Superior temporal gyrus (tissue), 1 donor: ENCODE measurements at regions not wholly inside any gene's neighbourhood (a gene's known extent, or its start where the extent isn't known, plus 50 kb on each side); places are given as distances from the start of the nearest gene placed in this dataset.

Experiments
- DNase-seq: peaks from one replicate; pipeline ENCODE4 v3.0.0-alpha.2; 2016; ENCODE audit errors: extremely low spot score

DNA sequence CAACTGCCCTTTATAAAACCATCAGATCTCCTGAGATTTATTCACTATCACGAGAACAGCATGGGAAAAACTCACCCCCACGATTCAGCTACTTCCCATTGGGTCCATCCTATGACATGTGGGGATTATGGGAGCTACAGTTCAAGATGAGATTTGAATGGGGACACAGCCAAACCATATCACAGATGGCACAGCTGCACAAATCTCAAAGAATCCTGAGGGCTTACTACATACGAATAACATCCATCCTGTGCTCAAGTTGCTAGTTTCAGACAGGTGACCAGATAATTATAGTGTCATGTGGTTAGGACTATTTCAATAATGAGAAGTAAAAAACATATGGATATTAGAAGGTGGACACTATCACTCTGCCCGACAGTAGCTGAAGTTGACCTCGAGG is 211.2 kb downstream of the NUAK1 start:
- no peak for DNase-seq

DNA sequence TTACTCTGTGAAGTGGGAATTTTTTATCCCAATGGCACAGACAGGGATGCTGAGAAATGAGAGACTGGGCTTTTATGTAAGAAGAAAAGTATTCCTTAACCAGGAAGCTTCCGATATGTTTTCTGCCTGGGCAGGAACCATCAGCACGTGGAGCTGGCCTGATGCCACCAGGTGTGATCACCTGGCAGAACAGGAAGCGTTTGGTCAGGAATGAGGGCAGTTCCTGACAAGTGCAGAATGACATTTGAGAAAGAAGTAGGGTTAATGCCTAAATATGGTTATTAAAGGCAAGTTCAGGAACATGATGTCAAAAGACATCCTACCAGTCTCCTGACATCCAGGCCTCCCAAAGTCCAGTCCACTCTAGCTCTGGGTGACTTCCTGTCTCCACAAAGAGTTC is 210.3 kb downstream of the NUAK1 start:
- DNase-seq = no peak

DNA sequence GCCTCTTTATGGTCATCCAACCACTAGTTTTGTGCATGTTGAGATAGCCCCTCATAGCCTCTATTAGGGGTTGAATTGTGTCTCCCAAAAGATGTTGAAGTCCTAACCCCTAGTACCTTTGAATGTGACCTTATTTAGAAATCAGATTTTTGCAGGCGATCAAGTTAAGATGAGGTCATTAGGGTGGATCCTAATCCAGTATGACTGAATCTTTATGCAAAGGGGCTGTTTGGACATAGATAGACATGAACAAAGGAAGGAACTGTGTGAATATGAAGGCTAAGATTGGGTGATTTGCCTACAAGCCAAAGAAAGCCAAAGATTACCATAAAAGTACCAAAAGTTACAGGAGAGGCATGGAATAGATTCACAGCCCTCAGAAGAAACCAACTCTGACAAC is 209.6 kb downstream of the NUAK1 start:
- DNase-seq = no peak

DNA sequence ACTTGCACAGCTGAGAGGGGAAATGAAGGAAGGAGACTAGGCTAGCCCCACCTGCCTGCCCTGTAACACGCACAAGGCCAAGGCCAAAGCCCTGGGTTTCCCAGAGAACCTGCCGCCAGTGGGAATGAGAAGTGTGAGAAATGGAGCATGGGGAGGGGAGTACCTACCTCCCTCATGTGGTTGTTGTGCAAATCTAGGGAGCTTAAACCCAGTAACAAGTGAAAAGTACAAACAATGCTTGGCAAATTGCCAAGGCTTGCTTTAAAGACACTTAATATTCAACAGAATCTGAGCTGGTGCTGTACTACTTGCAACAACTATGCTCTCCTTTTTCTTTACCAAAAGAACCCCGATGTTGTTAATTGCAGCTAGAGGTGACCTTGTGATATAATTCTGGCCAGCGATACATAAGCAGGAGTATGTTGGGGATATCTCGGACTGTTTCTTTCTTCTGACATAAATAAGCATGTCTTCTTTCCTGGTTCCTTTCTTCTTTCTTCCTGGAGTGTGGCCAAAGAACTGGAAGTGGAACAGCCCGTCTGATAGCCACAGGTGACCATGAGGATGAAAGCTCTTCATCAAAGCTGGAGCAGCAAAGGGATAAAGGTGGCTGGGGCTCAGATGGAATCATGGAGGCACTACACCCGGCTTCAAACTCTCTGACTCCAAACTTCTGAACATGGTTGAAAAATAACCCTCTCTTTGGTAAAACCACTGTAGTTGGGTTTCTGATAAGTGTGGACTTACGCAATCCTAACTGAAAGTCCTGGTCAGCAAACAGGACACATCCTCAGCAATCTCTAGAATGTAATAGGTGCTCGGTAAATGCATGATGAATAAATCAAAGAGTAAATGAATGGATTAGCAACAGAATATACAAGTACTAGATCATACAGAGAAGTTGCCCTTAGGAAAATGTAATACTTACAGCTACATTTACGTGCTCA is 207.9 kb downstream of the NUAK1 start:
- DNase-seq = no peak

DNA sequence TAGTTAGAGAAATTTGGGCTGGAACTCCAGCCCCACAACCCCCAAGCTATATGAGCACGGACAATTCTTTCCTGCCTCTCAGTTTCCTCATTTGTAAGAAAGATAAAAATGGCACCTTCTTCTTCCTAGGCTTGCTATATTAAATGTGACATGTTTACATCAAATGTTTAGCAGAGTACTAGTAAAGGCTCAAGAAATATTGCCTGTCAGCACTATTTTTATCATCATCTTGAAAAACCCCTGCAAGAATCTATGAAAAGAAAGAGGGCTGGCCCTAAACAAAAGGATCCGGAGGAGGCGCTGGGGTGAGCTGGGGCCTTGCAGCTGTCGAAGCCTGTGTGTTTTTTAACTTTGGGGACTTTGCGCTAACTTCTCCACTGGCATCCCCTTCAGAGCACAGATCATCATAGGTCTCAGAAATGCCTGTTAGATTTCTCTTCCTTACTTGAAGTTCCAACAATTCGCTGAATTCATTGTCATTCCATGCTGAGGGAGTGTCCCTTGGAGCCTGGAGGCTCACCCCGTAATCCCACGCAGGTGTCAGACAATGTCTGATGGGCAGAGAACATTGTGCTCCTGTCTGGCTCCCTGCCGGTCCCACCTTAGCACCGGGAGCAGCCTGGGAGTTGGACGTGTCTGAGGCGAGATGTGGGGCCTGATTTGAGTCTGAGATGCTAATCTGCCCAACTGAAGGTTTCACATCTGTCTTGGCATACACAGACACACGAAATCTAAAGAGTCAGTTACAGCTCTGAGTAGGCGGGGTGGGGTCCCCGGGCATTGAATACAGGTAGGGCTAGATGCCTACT is 206.8 kb downstream of the NUAK1 start:
- DNase-seq = no peak

DNA sequence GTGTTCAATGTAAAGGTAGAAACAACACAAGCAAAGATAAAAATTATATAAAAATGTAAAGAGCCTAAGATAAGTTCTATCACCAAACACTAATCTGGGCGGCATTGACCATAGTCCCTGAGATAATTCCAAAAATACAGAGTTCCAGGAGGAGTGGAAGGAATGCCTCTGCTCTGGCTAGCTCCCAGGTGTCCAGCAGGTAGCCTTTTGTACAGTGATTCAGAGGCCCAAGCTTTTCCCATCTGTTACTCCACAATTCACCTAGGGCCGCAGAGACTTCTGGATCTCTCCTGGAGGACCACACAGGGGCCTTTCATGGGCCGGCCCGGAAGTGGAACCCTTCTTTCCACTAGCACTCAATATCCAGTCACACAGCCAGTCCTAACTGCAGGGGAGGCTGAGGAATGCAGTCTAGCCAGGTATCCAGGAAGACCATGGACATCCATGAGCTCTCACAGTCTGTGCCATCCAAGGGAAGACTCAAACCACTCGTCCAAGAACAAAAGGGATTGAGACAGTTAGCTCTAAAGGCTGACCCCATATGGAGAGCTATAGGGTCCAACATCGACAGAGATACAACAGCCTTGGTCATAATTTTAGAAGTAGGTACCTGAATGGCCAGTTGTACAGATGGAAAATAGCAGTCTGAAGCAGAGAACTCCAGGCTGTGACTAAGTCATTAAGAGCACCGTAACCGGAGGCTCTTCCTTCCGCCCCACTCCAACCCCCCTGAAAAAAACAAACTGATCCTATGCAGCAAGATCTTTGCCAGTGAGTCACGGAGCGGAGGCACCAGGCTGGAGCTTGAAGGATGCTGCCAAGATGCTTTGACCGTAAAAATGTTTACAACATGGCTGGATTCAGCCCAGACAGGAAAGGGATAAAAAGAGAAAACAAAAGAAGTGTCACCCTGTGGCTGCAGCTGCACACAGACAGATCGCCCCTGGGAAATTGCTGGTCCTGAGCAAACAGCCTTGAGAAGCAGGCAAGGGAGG is 204.8 kb downstream of the NUAK1 start:
- peak; percentile 46 for DNase-seq

DNA sequence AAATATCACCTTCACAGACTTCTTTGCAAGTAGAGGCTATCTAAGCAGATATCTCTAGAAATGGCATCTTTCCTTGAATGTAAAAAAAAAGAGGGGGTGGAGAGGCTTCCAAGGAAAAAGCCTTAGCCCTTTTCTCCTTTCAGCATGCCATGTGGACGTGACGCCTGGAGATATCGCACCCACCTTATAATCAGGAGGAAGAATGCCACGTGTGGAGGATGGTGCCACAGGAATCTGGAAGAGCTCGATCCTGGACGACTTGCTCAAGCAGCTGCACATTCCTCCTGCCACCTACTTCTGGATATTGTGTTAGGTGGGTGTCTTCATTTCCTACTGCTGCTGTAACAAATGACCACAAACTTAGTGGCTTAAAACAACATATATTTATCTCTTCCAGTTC is 203.6 kb downstream of the NUAK1 start:
- DNase-seq = peak; percentile 44

DNA sequence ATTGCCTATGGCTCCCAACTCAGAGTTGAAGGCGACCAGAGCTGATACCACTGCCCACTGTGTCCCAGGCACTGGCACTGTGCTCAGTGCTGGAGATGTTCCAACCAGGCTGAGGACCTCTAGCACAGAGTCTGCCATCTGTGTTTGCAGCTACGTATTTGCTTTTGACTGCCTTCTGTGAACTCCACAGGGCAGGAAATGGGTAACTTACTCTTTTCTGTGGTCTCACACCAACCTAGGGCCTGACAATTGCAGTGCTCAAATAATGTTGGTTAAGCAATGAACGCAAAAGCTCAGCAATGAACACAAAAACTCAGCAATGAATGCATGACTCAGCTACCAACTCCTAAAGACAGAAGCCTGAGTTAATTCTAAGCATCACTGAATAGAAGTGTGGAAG is 202.8 kb downstream of the NUAK1 start:
- no peak for DNase-seq

DNA sequence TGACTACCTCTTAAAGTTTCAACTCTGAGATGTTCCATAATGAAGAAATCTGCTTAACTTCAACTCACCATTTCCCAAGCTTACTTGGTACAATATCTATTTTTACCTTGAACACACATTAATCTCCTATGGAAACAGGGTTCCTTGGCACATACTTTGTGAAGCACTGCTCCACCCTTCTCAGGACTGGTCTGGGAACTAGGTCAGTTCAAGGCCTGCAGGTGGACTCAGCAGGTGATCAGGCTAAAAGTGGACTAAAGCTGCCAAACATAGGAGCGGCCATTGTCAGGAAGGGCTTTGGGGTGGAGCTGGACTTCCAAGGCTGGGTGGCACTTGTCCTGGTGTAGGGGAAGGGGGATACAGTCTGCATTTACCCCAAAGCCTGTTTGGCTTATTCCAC is 202.3 kb downstream of the NUAK1 start:
- no peak for DNase-seq

DNA sequence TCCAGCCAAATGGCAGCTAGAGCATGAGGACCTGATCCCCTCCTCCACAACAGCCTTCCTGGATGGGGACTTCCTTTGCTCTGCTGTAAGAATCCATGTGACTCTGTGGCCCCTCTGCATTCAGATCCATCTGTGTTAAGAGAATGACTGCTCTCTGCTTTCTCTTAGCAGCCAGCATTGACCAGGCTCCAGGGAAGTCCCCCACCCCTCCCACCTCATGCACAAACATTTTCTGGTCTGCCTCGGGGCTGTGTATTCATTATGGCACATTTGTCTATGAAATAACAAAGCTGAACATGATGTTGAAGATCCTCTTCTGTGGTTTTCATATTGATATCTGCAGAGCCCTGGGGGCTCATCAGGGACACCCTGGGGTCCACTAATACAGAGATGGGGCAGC is 201.7 kb downstream of the NUAK1 start:
- no peak for DNase-seq

DNA sequence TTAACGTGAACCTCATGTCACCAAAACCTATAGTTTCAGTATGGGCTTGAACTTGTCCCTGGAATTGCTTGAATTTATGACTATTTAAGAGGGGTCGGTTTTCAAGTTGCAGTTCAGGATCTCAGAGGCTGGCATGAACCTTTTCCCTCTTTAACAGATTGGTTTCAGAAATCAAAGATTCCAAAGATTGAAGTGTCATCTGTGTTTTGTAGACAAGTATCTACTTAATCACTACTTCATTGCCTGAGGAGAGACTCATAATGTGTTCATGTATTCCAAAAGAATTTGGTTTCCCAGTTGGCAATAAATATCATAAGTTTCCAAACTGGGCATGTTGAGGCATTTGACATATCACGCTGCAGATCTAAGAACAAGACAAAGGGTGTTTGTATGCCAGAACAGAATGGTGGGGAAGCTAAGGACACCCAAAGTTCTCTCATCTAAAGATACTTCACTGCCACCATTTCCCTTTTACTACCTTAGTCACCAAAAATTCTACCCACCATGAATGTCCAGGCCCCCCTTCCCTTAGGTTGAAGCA is 199.5 kb downstream of the NUAK1 start:
- no peak for DNase-seq

DNA sequence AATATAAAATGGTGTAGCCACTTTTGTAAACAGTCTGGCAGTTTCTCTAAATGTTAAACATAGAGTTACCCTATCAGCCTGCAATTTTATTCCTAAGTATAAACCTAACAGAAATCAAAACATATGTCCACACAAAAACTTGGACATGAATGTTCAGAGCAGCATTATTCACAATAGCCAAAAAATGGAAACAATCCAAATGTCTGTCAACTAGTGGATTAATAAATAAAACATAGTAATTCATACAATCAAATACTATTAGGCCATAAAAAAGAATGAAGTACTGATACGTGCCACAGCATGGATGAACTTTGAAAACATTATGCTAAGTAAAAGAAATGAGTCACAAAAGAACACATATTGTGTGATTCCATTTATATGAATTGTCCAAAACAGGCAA is 196.5 kb downstream of the NUAK1 start:
- DNase-seq = no peak

DNA sequence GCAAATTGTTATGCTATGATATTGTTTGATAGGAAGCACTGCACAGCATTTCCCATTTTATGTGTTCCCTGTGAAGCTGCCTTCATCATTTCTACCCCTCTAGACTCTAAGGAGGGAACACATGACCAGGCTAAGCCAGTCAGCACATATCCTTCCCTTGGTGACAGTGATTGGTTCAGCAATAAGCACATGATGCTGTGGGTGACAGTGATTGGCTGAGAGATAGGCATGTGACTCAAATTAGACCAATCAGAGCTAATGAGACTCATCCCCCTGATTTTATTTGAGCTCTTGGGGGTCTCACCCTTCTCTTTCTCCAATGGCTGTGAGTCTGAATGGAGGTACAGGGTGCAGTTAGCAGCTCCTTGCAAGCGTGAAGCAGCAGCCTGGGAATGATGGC is 195.2 kb downstream of the NUAK1 start:
- DNase-seq = no peak

DNA sequence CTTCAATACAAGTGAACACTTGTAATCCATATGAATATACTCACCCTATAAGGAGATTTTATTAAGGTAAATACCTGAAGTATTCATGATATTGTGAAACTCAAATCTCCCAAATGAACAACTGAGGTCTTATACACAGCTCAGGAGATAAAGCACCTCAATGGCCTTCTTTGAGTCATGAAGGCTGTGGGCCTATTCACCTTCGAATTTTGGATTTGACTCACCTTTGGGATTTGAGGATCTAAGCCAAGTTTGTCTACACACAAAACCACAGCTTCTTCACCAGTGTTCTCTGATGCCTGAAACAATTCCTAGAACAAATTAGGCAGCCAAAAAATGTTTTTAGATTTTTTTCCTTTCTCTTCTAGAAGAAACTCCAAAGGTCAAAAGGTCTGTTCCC is 194.1 kb downstream of the NUAK1 start:
- DNase-seq = no peak

DNA sequence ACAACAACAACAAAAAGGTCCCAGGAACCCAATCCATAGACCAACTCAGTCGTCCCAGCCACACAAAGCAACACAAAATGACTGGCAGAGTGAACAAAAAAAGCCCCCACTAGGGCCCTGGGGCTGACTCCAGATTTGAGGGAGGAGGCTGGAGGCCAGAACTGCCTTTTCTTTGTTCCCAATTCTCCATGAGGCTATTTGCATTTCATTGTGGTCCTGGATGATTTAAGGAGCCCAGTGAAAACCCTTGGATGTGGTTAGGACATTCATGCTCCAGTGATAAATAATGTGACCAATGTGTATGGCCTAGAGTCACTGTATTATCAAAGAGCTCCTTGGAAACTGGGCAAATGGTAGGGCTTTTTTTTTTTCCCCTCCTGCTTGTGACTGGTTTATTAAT is 192.9 kb downstream of the NUAK1 start:
- DNase-seq = no peak

DNA sequence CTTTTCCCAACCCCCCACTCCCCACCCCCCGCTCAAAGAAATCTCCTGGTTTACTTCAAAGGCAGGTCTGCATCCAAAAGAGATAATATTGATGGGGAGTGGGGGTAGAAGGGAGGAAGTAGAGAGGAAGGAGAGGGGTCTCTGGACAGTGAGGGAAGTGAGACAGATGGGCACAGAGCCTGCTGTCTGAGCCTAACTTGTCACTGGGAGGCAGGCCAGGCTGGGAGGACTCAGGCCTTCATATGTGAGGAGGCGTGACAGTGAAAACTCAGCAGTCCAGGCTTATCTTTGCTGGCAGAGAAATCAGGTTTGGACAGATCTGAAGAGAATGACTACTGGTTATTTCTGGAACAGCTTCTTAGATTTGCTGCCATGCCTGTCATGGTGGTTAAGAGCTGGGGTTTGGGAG is 192.3 kb downstream of the NUAK1 start:
- no peak for DNase-seq

DNA sequence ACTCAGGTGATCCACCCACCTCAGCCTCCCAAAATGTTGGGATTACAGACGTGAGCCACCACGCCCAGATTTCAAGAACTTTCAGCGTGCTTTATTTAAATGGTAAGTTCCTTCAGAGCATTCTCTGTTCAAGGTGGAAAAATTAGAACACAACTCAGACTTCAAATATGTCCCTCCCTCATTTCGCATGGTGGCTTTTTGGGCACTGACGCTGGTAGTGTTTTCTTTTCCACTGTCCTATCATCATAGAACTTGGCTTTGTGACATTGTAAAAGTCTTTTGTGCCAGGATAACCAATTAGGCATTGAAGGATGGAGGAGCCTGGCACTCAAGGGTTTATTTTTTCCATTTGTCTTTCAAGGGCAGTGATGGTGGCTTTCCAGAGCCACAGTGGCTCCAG is 190.8 kb downstream of the NUAK1 start:
- DNase-seq = no peak

DNA sequence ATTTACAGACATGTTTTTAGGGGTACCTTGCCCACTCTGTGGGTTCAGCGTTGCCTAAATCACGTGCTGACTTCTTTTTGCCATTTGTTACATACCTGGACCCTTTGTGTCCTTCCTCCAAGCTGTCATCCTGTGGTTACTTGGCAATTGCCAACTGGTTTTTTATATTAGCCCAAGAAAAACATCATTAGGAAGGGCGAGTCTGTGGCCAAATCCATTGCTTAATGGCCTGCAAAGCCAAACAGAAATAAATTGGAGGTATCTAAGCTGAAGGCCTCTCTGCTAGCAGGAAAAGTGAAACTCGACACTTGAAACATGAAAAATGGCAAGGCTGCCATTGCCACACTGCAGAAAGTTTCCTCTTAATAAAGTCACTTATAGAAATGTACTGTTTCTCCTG is 190.4 kb downstream of the NUAK1 start:
- DNase-seq = no peak

DNA sequence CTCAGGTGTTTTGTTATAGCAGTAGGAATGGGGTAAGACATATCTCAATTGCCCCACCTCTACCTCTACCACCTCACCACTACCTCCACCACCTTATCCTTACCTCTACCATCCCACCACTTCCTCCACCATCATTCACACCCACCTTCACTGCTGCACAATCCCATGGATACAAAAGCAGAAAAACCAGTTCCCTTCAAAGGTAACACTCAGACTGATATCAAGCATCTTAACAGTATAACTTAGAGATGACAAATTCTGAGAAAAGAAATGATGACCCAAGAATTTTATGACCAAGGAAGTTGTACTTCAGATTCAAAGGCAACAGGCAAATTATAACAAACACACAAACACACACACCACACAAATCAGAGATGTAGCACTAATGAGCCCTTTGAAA is 189.4 kb downstream of the NUAK1 start:
- DNase-seq = no peak

DNA sequence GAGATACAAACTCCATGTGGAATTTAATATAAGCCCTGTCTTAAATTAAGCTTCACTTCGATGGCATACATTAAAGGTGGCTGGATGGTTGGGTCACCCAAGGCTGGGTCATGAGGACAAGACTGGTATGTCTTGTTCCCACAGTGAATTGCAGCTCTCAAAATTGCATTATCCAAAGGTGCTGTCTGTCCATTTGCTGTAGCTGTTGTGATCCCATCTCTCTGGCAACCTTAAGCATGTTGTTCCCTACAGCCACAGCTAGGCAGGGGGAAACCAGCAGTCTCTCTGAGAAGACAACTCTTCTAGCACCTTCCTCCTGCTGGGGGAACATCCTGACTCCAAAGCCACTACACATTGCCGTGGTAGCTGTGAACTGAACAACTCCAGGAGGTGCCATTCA is 187.0 kb downstream of the NUAK1 start:
- DNase-seq = no peak
